NCI-H1105 (cell line): ENCODE measurements at regions not wholly inside any gene's neighbourhood (a gene's known extent, or its start where the extent isn't known, plus 50 kb on each side); places are given as distances from the start of the nearest gene placed in this dataset.

Experiments
- DNase-seq: peaks from one replicate; lab custom pipeline; 2025; lab: John Stamatoyannopoulos, UW

GRCh38 chr1:232381394-232382100 is 248.4 kb downstream of the SIPA1L2 start:
- DNase-seq: no peak

GRCh38 chr1:232380596-232380995 is 249.3 kb downstream of the SIPA1L2 start:
- DNase-seq: no peak

GRCh38 chr1:232380131-232380530 is 249.8 kb downstream of the SIPA1L2 start:
- DNase-seq: no peak

GRCh38 chr1:232379063-232379434 is 250.9 kb downstream of the SIPA1L2 start:
- no peak for DNase-seq

- DNase-seq: no peak
Observed at GRCh38 chr1:232378266-232379062, 251.5 kb downstream of the SIPA1L2 start.

GRCh38 chr1:232377494-232377770 is 252.5 kb downstream of the SIPA1L2 start:
- DNase-seq: no peak

GRCh38 chr1:232376632-232377493 is 253.1 kb downstream of the SIPA1L2 start:
- DNase-seq: no peak

- no peak for DNase-seq
Observed at GRCh38 chr1:232372841-232373440, 257.0 kb downstream of the SIPA1L2 start.

- no peak for DNase-seq
Observed at GRCh38 chr1:232372431-232372830, 257.5 kb downstream of the SIPA1L2 start.

GRCh38 chr1:232369451-232370296 is 260.3 kb downstream of the SIPA1L2 start:
- DNase-seq: no peak

- no peak for DNase-seq
Observed at GRCh38 chr1:232368821-232369321, 261.1 kb downstream of the SIPA1L2 start.

GRCh38 chr1:232367293-232367692 is 262.6 kb downstream of the SIPA1L2 start:
- DNase-seq: no peak

- no peak for DNase-seq
Observed at GRCh38 chr1:232364654-232365382, 265.1 kb downstream of the SIPA1L2 start.

- DNase-seq: no peak
Observed at GRCh38 chr1:232363008-232363407, 266.9 kb downstream of the SIPA1L2 start.

GRCh38 chr1:232357416-232357815 is 272.5 kb downstream of the SIPA1L2 start:
- DNase-seq: no peak

GRCh38 chr1:232355162-232356006 is 274.5 kb downstream of the SIPA1L2 start:
- DNase-seq: no peak

GRCh38 chr1:232353001-232353400 is 276.9 kb downstream of the SIPA1L2 start:
- no peak for DNase-seq

GRCh38 chr1:232352366-232352765 is 277.6 kb downstream of the SIPA1L2 start:
- DNase-seq: no peak

- no peak for DNase-seq
Observed at GRCh38 chr1:232351335-232351734, 278.6 kb downstream of the SIPA1L2 start.

- DNase-seq: no peak
Observed at GRCh38 chr1:232346844-232347243, 283.1 kb downstream of the SIPA1L2 start.
